Cerebellar nuclear complex (tissue), 1 donor: ENCODE measurements at regions not wholly inside any gene's neighbourhood (a gene's known extent, or its start where the extent isn't known, plus 50 kb on each side); places are given as distances from the start of the nearest gene placed in this dataset.

ENCODE experiments used
- DNase-seq, 2 experiments: peaks; one replicate each; lab custom pipeline; 2025; lab: John Stamatoyannopoulos, UW

- no peak for DNase-seq
Measured at GRCh38 chr1:199855580-199855979, 171.9 kb upstream of the NR5A2 start.

- DNase-seq = no peak
Measured at GRCh38 chr1:199856216-199856780, 171.2 kb upstream of the NR5A2 start.

GRCh38 chr1:199857108-199857507 lies 170.4 kb upstream of the NR5A2 start:
- no peak for DNase-seq

GRCh38 chr1:199857516-199857915 lies 170.0 kb upstream of the NR5A2 start:
- no peak for DNase-seq

GRCh38 chr1:199858171-199858570 lies 169.3 kb upstream of the NR5A2 start:
- no peak for DNase-seq

- no peak for DNase-seq
Measured at GRCh38 chr1:199858856-199859255, 168.7 kb upstream of the NR5A2 start.

GRCh38 chr1:199859491-199859933 lies 168.0 kb upstream of the NR5A2 start:
- no peak for DNase-seq

GRCh38 chr1:199861020-199861795 lies 166.3 kb upstream of the NR5A2 start:
- no peak for DNase-seq

- DNase-seq = no peak
Measured at GRCh38 chr1:199862047-199862446, 165.5 kb upstream of the NR5A2 start.

GRCh38 chr1:199866210-199866617 lies 161.3 kb upstream of the NR5A2 start:
- DNase-seq = no peak

GRCh38 chr1:199867601-199868000 lies 159.9 kb upstream of the NR5A2 start:
- no peak for DNase-seq

GRCh38 chr1:199868777-199869176 lies 158.7 kb upstream of the NR5A2 start:
- no peak for DNase-seq

- DNase-seq = no peak
Measured at GRCh38 chr1:199875337-199875736, 152.2 kb upstream of the NR5A2 start.

- no peak for DNase-seq
Measured at GRCh38 chr1:199875856-199876255, 151.7 kb upstream of the NR5A2 start.

GRCh38 chr1:199877526-199878384 lies 149.8 kb upstream of the NR5A2 start:
- no peak for DNase-seq

GRCh38 chr1:199878823-199879222 lies 148.7 kb upstream of the NR5A2 start:
- no peak for DNase-seq

- no peak for DNase-seq
Measured at GRCh38 chr1:199898654-199899053, 128.9 kb upstream of the NR5A2 start.

GRCh38 chr1:199901341-199901740 lies 126.2 kb upstream of the NR5A2 start:
- DNase-seq = no peak

GRCh38 chr1:199907361-199907760 lies 120.1 kb upstream of the NR5A2 start:
- no peak for DNase-seq

GRCh38 chr1:199909137-199909536 lies 118.4 kb upstream of the NR5A2 start:
- no peak for DNase-seq

GRCh38 chr1:199913318-199913717 lies 114.2 kb upstream of the NR5A2 start:
- no peak for DNase-seq

- no peak for DNase-seq
Measured at GRCh38 chr1:199914546-199914945, 113.0 kb upstream of the NR5A2 start.
